Glutamatergic neuron (in vitro differentiated cells): ENCODE measurements at regions not wholly inside any gene's neighbourhood (a gene's known extent, or its start where the extent isn't known, plus 50 kb on each side); places are given as distances from the start of the nearest gene placed in this dataset.

Experiments used
- DNase-seq: peaks from one replicate; pipeline ENCODE4 v3.0.0; 2022
- H3K27ac Mint-ChIP-seq: one replicate; pipeline ENCODE4 v1.8.0; 2020; ENCODE audit warnings: mild to moderate bottlenecking, mixed read lengths, inconsistent platforms; ENCODE audit not compliant: unreplicated experiment
- H3K27me3 Mint-ChIP-seq: one replicate; pipeline ENCODE4 v1.8.0; 2020; ENCODE audit warnings: mild to moderate bottlenecking, moderate library complexity, mixed read lengths, inconsistent platforms; ENCODE audit not compliant: unreplicated experiment
- H3K36me3 Mint-ChIP-seq: one replicate; pipeline ENCODE4 v1.8.0; 2020; ENCODE audit warnings: mild to moderate bottlenecking, mixed read lengths, inconsistent platforms; ENCODE audit not compliant: unreplicated experiment
- H3K4me1 Mint-ChIP-seq: one replicate; pipeline ENCODE4 v1.8.0; 2020; ENCODE audit warnings: mild to moderate bottlenecking, low read depth, mixed read lengths, inconsistent platforms; ENCODE audit not compliant: unreplicated experiment
- H3K4me3 Mint-ChIP-seq: one replicate; pipeline ENCODE4 v1.8.0; 2020; ENCODE audit warnings: mild to moderate bottlenecking, mixed read lengths, inconsistent platforms; ENCODE audit not compliant: unreplicated experiment
- H3K9me3 Mint-ChIP-seq: one replicate; pipeline ENCODE4 v1.8.0; 2020; ENCODE audit warnings: mild to moderate bottlenecking, moderate library complexity, mixed read lengths, inconsistent platforms; ENCODE audit not compliant: unreplicated experiment
- TF ChIP-seq, protein P1 (sequence below): fragments of 200-600 bp; sonication (generic); IDR thresholded peaks from one replicate; pipeline ENCODE4 v1.5.0; 2021; ENCODE audit not compliant: partially characterized antibody, unreplicated experiment

DNA sequence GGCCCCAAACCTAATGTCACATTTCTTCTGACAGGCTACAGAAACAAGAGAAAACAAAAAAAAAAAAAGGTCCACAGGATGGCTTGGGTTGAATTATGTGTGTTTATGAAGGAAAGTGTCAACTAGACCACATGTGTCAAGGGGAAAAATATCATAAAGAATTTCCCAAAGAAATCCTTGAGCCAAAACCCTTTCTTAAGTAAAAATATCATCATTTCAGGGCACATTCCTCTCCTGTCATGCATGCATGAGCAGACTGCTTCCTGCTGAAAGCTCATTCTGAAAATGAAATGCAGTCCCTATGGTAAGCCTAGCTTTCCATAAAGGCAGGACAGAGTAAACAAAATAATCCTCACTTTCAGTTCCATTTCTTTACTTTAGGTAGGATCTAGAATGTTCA, 85.7 kb upstream of the RBBP8 start:
- peaks cover 2% of the 10 kb centered on the region for H3K27me3 Mint-ChIP-seq
- TF ChIP-seq, protein P1, sequence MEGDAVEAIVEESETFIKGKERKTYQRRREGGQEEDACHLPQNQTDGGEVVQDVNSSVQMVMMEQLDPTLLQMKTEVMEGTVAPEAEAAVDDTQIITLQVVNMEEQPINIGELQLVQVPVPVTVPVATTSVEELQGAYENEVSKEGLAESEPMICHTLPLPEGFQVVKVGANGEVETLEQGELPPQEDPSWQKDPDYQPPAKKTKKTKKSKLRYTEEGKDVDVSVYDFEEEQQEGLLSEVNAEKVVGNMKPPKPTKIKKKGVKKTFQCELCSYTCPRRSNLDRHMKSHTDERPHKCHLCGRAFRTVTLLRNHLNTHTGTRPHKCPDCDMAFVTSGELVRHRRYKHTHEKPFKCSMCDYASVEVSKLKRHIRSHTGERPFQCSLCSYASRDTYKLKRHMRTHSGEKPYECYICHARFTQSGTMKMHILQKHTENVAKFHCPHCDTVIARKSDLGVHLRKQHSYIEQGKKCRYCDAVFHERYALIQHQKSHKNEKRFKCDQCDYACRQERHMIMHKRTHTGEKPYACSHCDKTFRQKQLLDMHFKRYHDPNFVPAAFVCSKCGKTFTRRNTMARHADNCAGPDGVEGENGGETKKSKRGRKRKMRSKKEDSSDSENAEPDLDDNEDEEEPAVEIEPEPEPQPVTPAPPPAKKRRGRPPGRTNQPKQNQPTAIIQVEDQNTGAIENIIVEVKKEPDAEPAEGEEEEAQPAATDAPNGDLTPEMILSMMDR: no peak
- DNase-seq: no peak
- H3K4me3 Mint-ChIP-seq: no peak overlapping the region
- H3K36me3 Mint-ChIP-seq: no peaks in the 10 kb centered on the region
- H3K27ac Mint-ChIP-seq: no peak overlapping the region
- H3K4me1 Mint-ChIP-seq: peaks cover 9% of the 10 kb centered on the region
- H3K9me3 Mint-ChIP-seq: peaks cover 2% of the 10 kb centered on the region

DNA sequence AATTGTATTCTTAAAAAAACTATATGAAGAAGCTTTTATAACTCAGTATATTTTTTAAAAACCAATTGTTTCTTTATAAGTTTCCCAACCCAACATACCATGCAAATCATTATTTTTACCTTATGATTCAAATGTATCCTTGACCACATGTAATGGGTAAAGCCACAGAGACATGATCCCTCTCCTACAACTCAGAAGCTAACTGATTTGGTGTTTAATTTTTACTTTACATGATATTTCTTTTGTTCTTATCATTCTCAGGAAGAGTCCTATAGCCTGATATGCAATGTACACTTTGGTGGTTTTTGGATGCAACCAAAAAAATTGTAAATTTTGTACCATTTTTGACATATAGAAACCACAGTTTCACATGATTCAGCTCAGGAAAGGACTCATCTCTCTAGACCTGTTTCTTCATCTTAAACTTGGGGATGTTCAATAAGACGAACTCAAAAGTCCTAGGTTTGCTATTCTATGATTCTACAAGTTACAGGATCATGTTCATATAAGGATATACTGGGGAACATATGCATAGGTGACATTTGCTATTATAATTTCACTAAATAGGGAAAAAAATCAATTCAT, 85.2 kb upstream of the RBBP8 start:
- peaks cover 4% of the 10 kb centered on the region for H3K4me1 Mint-ChIP-seq
- TF ChIP-seq, protein P1: no peak
- no peak overlapping the region for H3K27ac Mint-ChIP-seq
- H3K9me3 Mint-ChIP-seq: peaks cover 2% of the 10 kb centered on the region
- DNase-seq: no peak
- H3K4me3 Mint-ChIP-seq: no peak overlapping the region
- no peaks in the 10 kb centered on the region for H3K27me3 Mint-ChIP-seq
- no peaks in the 10 kb centered on the region for H3K36me3 Mint-ChIP-seq

DNA sequence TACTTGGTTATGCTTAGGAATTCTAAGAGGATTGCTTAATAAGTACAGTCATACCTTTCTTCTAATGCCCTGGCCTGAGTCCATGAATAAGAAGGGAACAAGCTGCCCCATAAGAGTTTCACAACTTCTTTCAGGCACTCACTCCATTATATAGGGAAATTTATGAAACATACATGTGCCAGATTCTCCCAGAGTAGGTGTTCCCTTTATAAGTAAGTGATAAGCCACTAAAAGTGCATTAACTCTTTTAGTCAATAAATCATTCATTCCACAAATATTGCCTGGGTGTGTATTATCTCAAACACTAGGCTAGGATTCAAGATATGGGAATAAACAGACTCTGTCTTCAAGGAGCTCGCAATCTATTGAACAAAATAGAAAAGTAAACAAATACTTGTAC, 84.5 kb upstream of the RBBP8 start:
- Mint-ChIP-seq H3K4me1 (no peaks in the 10 kb centered on the region), H3K9me3 (no peaks in the 10 kb centered on the region), H3K27me3 (no peaks in the 10 kb centered on the region), H3K27ac (no peak overlapping the region), H3K36me3 (no peaks in the 10 kb centered on the region), H3K4me3 (no peak overlapping the region)
- DNase-seq: no peak
- TF ChIP-seq, protein P1: no peak

DNA sequence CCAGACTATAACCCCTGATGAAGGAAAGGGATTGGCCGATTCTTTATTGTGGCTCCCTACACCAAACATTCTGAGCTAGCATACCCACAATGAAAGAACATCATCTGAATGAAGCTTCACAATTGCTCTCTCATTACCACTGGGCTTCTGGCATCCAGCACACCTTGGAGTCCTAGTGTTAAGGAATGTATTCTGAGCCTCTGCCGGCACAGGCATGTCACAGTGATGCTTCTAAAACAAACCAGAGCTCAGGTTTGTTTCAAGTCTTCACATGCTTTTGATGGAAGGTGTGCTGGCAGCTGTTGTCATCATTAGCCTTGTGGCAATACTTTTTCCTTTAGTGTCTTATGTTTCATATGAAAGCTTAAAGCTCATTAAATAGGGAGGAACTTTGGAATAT, 76.3 kb upstream of the RBBP8 start:
- Mint-ChIP-seq H3K4me1 (no peaks in the 10 kb centered on the region), H3K4me3 (no peak overlapping the region), H3K9me3 (no peaks in the 10 kb centered on the region), H3K27ac (no peak overlapping the region), H3K36me3 (no peaks in the 10 kb centered on the region), H3K27me3 (no peaks in the 10 kb centered on the region)
- TF ChIP-seq, protein P1: no peak
- DNase-seq: no peak

DNA sequence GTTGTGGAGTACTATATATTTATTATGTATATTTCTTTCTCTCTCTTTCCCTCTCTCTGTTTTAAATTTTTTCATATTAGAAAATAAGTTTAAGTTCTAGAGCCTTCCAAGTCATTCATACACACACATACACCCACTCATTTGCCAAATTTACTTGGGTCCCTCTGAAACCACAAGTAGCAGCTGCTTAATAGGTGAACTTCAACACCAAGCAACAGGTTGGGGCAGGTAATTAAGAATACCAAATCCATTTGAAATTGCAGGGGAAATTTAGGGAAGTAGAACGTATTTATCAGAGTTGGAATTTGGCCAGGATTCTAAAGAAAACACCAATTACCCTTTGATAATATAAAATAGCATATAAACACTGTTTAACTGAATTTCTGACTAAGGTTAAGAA, 75.0 kb upstream of the RBBP8 start:
- Mint-ChIP-seq H3K27me3 (no peaks in the 10 kb centered on the region), H3K27ac (no peak overlapping the region), H3K4me1 (no peaks in the 10 kb centered on the region), H3K36me3 (no peaks in the 10 kb centered on the region), H3K4me3 (no peak overlapping the region), H3K9me3 (no peaks in the 10 kb centered on the region)
- TF ChIP-seq, protein P1: no peak
- no peak for DNase-seq
